RKO (cell line): ENCODE measurements at regions not wholly inside any gene's neighbourhood (a gene's known extent, or its start where the extent isn't known, plus 50 kb on each side); places are given as distances from the start of the nearest gene placed in this dataset.

Experiments used
- DNase-seq: peaks from one replicate; pipeline ENCODE4 v3.0.0-alpha.2; 2016; ENCODE audit warnings: low spot score

- no peak for DNase-seq
Observed at GRCh38 chr6:114550316-114550715, 207.5 kb upstream of the HS3ST5 start.

GRCh38 chr6:114543696-114544095 is 200.9 kb upstream of the HS3ST5 start:
- DNase-seq = no peak

GRCh38 chr6:114541794-114542193 is 199.0 kb upstream of the HS3ST5 start:
- no peak for DNase-seq

GRCh38 chr6:114537977-114538376 is 195.2 kb upstream of the HS3ST5 start:
- DNase-seq = no peak

GRCh38 chr6:114534813-114535212 is 192.0 kb upstream of the HS3ST5 start:
- no peak for DNase-seq

GRCh38 chr6:114524081-114524480 is 181.3 kb upstream of the HS3ST5 start:
- no peak for DNase-seq

GRCh38 chr6:114523508-114523907 is 180.7 kb upstream of the HS3ST5 start:
- DNase-seq = no peak

- no peak for DNase-seq
Observed at GRCh38 chr6:114521926-114522325, 179.1 kb upstream of the HS3ST5 start.

GRCh38 chr6:114520976-114521375 is 178.2 kb upstream of the HS3ST5 start:
- DNase-seq = peak; percentile 54

GRCh38 chr6:114514170-114514569 is 171.3 kb upstream of the HS3ST5 start:
- no peak for DNase-seq

- DNase-seq = no peak
Observed at GRCh38 chr6:114471450-114471849, 128.6 kb upstream of the HS3ST5 start.

GRCh38 chr6:114467931-114468330 is 125.1 kb upstream of the HS3ST5 start:
- no peak for DNase-seq

- no peak for DNase-seq
Observed at GRCh38 chr6:114465511-114465910, 122.7 kb upstream of the HS3ST5 start.

- no peak for DNase-seq
Observed at GRCh38 chr6:114453737-114454276, 111.0 kb upstream of the HS3ST5 start.

GRCh38 chr6:114452785-114453401 is 110.1 kb upstream of the HS3ST5 start:
- no peak for DNase-seq

- no peak for DNase-seq
Observed at GRCh38 chr6:114450631-114451030, 107.8 kb upstream of the HS3ST5 start.

GRCh38 chr6:114449659-114450058 is 106.8 kb upstream of the HS3ST5 start:
- DNase-seq = no peak

- no peak for DNase-seq
Observed at GRCh38 chr6:114446342-114446741, 103.5 kb upstream of the HS3ST5 start.

GRCh38 chr6:114445846-114446245 is 103.0 kb upstream of the HS3ST5 start:
- DNase-seq = no peak

- no peak for DNase-seq
Observed at GRCh38 chr6:114439411-114439810, 96.6 kb upstream of the HS3ST5 start.

- DNase-seq = no peak
Observed at GRCh38 chr6:114437235-114437634, 94.4 kb upstream of the HS3ST5 start.

- no peak for DNase-seq
Observed at GRCh38 chr6:114436691-114437090, 93.9 kb upstream of the HS3ST5 start.

GRCh38 chr6:114435985-114436384 is 93.2 kb upstream of the HS3ST5 start:
- DNase-seq = no peak

- DNase-seq = no peak
Observed at GRCh38 chr6:114432400-114432799, 89.6 kb upstream of the HS3ST5 start.
